ENCODE measurements at regions not wholly inside any gene's neighbourhood (a gene's known extent, or its start where the extent isn't known, plus 50 kb on each side); places are given as distances from the start of the nearest gene placed in this dataset.
A peak's percentile ranks its signal among the peaks of the same experiment; 100 is the strongest.

- no peak overlapping the region for H2AFZ ChIP-seq (ENCODE audit: low read depth, low read length)
- H3K4me2 ChIP-seq (ENCODE audit: low read length) = no peak overlapping the region
- no peaks in the 10 kb centered on the region for H3K36me3 ChIP-seq (replicated peaks; ENCODE audit: low read depth, low read length)
- H4K20me1 ChIP-seq (ENCODE audit: insufficient read depth, low read length) = no peaks in the 10 kb centered on the region
- H3K4me3 ChIP-seq (ENCODE audit: low read length) = no peak overlapping the region
- no peaks in the 10 kb centered on the region for H3K27me3 ChIP-seq (ENCODE audit: low read depth, low read length)
- H3K79me2 ChIP-seq (ENCODE audit: low read length) = no peaks in the 10 kb centered on the region
- H3K9ac ChIP-seq (ENCODE audit: low read length) = no peak overlapping the region
- H3K27ac ChIP-seq (ENCODE audit: low read length) = no peak overlapping the region
- no peaks in the 10 kb centered on the region for H3K9me3 ChIP-seq (ENCODE audit: insufficient read depth, low read length)
- TF ChIP-seq EZH2phosphoT487 (IDR thresholded peaks at IDR 0.05; ENCODE audit: low read depth) (no peak), CTCF (IDR thresholded peaks at IDR 0.05; ENCODE audit: low read depth, low read length) (no peak)
- peaks cover 58% of the 10 kb centered on the region for H3K4me1 ChIP-seq (ENCODE audit: low read length)
Measured at GRCh38 chr18:46398005-46398404, 259.0 kb downstream of the LOXHD1 start.

- Histone ChIP-seq H3K9me3 (ENCODE audit: insufficient read depth, low read length) (no peaks in the 10 kb centered on the region), H3K4me2 (ENCODE audit: low read length) (no peak overlapping the region), H2AFZ (ENCODE audit: low read depth, low read length) (no peak overlapping the region), H3K79me2 (ENCODE audit: low read length) (no peaks in the 10 kb centered on the region), H4K20me1 (ENCODE audit: insufficient read depth, low read length) (no peaks in the 10 kb centered on the region), H3K27me3 (ENCODE audit: low read depth, low read length) (no peaks in the 10 kb centered on the region), H3K27ac (ENCODE audit: low read length) (no peak overlapping the region), H3K4me1 (ENCODE audit: low read length) (peaks cover 63% of the 10 kb centered on the region), H3K9ac (ENCODE audit: low read length) (no peak overlapping the region), H3K36me3 (replicated peaks; ENCODE audit: low read depth, low read length) (no peaks in the 10 kb centered on the region), H3K4me3 (ENCODE audit: low read length) (no peak overlapping the region)
- TF ChIP-seq EZH2phosphoT487 (IDR thresholded peaks at IDR 0.05; ENCODE audit: low read depth) (no peak), CTCF (IDR thresholded peaks at IDR 0.05; ENCODE audit: low read depth, low read length) (no peak)
Measured at GRCh38 chr18:46398625-46399024, 258.4 kb downstream of the LOXHD1 start.

DNA sequence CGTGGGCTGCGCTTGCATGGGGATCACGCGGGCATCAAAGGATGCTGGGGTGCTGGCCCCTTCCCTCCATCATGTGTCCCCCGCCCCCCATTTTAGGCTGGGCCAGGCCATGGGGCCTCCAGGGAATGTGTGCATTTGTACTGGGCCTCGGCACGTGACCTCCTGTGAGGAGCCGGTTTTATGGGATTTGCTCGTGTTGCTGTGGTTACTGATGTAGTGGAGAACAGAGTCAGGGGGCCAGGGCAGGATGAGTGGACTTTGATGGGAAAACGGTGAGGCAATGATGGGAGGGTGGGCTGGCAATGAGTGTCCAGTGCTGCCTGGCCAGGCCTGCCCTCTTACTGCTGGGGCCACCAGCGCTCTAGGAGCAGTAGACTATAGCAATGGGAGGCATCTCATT, 257.7 kb downstream of the LOXHD1 start:
- Histone ChIP-seq H3K79me2 (ENCODE audit: low read length) (no peaks in the 10 kb centered on the region), H3K27me3 (ENCODE audit: low read depth, low read length) (no peaks in the 10 kb centered on the region), H3K9ac (ENCODE audit: low read length) (no peak overlapping the region), H3K9me3 (ENCODE audit: insufficient read depth, low read length) (no peaks in the 10 kb centered on the region), H4K20me1 (ENCODE audit: insufficient read depth, low read length) (no peaks in the 10 kb centered on the region), H3K36me3 (replicated peaks; ENCODE audit: low read depth, low read length) (no peaks in the 10 kb centered on the region), H3K4me1 (ENCODE audit: low read length) (peaks cover 63% of the 10 kb centered on the region), H3K27ac (ENCODE audit: low read length) (no peak overlapping the region), H3K4me3 (ENCODE audit: low read length) (no peak overlapping the region), H3K4me2 (ENCODE audit: low read length) (no peak overlapping the region), H2AFZ (ENCODE audit: low read depth, low read length) (no peak overlapping the region)
- TF ChIP-seq CTCF (IDR thresholded peaks at IDR 0.05; ENCODE audit: low read depth, low read length) (no peak), EZH2phosphoT487 (IDR thresholded peaks at IDR 0.05; ENCODE audit: low read depth) (no peak)

DNA sequence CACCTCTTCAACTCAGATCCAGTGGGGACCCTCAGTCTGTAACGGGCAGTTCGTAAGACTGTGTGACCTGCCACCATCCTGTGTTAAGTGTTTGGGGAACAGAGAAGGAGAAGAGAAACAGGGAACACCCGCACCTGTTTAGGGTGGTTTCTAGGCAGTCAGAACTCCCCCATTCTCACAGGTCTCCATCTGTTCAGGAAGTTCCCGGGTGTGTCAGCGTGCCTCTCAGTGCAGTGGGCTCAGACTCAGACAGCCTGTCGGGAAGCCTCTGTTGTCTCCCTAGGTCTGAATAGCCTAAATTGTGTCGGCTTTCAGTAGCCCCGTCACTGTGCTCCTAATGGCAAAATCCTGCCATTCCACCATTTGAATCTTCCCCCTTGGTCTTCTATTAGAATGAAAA, 256.6 kb downstream of the LOXHD1 start:
- H3K9ac ChIP-seq (ENCODE audit: low read length) = peak overlapping the region; percentile 30; the same call in 1 of the 2 replicates
- no peaks in the 10 kb centered on the region for H3K27me3 ChIP-seq (ENCODE audit: low read depth, low read length)
- peak overlapping the region; percentile 0; the same call in 1 of the 2 replicates for H3K27ac ChIP-seq (ENCODE audit: low read length)
- peak overlapping the region; percentile 18; the same call in 1 of the 2 replicates for H2AFZ ChIP-seq (ENCODE audit: low read depth, low read length)
- H3K36me3 ChIP-seq (replicated peaks; ENCODE audit: low read depth, low read length) = no peaks in the 10 kb centered on the region
- H3K79me2 ChIP-seq (ENCODE audit: low read length) = no peaks in the 10 kb centered on the region
- H3K4me1 ChIP-seq (ENCODE audit: low read length) = peaks cover 63% of the 10 kb centered on the region
- H3K4me2 ChIP-seq (ENCODE audit: low read length) = peak overlapping the region; percentile 71
- no peaks in the 10 kb centered on the region for H4K20me1 ChIP-seq (ENCODE audit: insufficient read depth, low read length)
- H3K4me3 ChIP-seq (ENCODE audit: low read length) = peak overlapping the region; percentile 43
- H3K9me3 ChIP-seq (ENCODE audit: insufficient read depth, low read length) = no peaks in the 10 kb centered on the region
- no peak for TF ChIP-seq EZH2phosphoT487 (IDR thresholded peaks at IDR 0.05; ENCODE audit: low read depth)
- TF ChIP-seq CTCF (IDR thresholded peaks at IDR 0.05; ENCODE audit: low read depth, low read length) = no peak

Measured in OCI-LY3 (cell line).